HepG2 (cell line): ENCODE measurements at regions not wholly inside any gene's neighbourhood (a gene's known extent, or its start where the extent isn't known, plus 50 kb on each side); places are given as distances from the start of the nearest gene placed in this dataset.

ENCODE experiments used
- CEBPB ChIP-seq: IDR thresholded peaks from 2 replicates; pipeline ENCODE4 v1.6.1; 2011; ENCODE audit warnings: low read depth, low read length, improper control_type of control experiment, borderline replicate concordance
- CENPX ChIP-seq: sonication (generic); formaldehyde crosslinking; IDR thresholded peaks from 2 replicates; pipeline ENCODE4 v1.9.0; 2021; ENCODE audit warnings: mild to moderate bottlenecking, missing genetic modification reagents, moderate library complexity
- FOSL1 ChIP-seq: sonication (generic); formaldehyde crosslinking; IDR thresholded peaks from 2 replicates; pipeline ENCODE4 v1.9.0; 2021; ENCODE audit warnings: missing genetic modification reagents, borderline replicate concordance
- JUNB ChIP-seq: sonication (generic); formaldehyde crosslinking; IDR thresholded peaks from 2 replicates; pipeline ENCODE4 v1.8.0; 2022; ENCODE audit warnings: missing genetic modification reagents, mild to moderate bottlenecking, borderline replicate concordance
- KMT2B ChIP-seq: IDR thresholded peaks from 2 replicates; pipeline ENCODE4 v1.6.1; 2016; ENCODE audit warnings: missing genetic modification reagents, missing compliant biosample characterization
- MED8 ChIP-seq: sonication (generic); formaldehyde crosslinking; IDR thresholded peaks from 2 replicates; pipeline ENCODE4 v1.8.1; 2023; ENCODE audit warnings: mild to moderate bottlenecking, missing genetic modification reagents; ENCODE audit not compliant: insufficient replicate concordance
- NFE2L1 ChIP-seq: sonication (generic); formaldehyde crosslinking; IDR thresholded peaks from 2 replicates; pipeline ENCODE4 v1.4.0; 2020; ENCODE audit warnings: missing genetic modification reagents, mild to moderate bottlenecking, borderline replicate concordance
- PAF1 ChIP-seq: IDR thresholded peaks from 2 replicates; pipeline ENCODE4 v1.6.1; 2016; ENCODE audit warnings: missing genetic modification reagents, missing compliant biosample characterization
- TBX2 ChIP-seq: sonication (generic); formaldehyde crosslinking; IDR thresholded peaks from 2 replicates; pipeline ENCODE4 v1.5.0; 2020; ENCODE audit warnings: missing genetic modification reagents, mild to moderate bottlenecking, borderline replicate concordance
- ZNF441 ChIP-seq: sonication (generic); formaldehyde crosslinking; IDR thresholded peaks from 2 replicates; pipeline ENCODE4 v1.7.0; 2021; ENCODE audit warnings: missing genetic modification reagents, borderline replicate concordance
- ZNF75D ChIP-seq: sonication (generic); formaldehyde crosslinking; IDR thresholded peaks from 2 replicates; pipeline ENCODE4 v1.8.1; 2023; ENCODE audit warnings: missing genetic modification reagents, mild to moderate bottlenecking, borderline replicate concordance
- TF ChIP-seq, protein P1 (sequence below): sonication (generic); formaldehyde crosslinking; IDR thresholded peaks from 2 replicates; pipeline ENCODE4 v1.5.0; 2020; ENCODE audit warnings: missing genetic modification reagents, mild to moderate bottlenecking, borderline replicate concordance
- TF ChIP-seq, protein P2 (sequence below): IDR thresholded peaks from 2 replicates; pipeline ENCODE4 v1.6.1; 2016; ENCODE audit warnings: mild to moderate bottlenecking
- TF ChIP-seq, protein P3 (sequence below): IDR thresholded peaks from 2 replicates; pipeline ENCODE4 v1.6.1; 2016; ENCODE audit warnings: missing compliant biosample characterization, missing genetic modification reagents, borderline replicate concordance
- TF ChIP-seq, protein P4 (sequence below): sonication (generic); formaldehyde crosslinking; IDR thresholded peaks from 2 replicates; pipeline ENCODE4 v1.4.0; 2020; ENCODE audit warnings: missing genetic modification reagents
- TF ChIP-seq, protein P5 (sequence below): sonication (generic); formaldehyde crosslinking; IDR thresholded peaks from 2 replicates; pipeline ENCODE4 v1.5.1; 2020; ENCODE audit warnings: missing genetic modification reagents, mild to moderate bottlenecking, borderline replicate concordance
- TF ChIP-seq, protein P6 (sequence below): sonication (generic); formaldehyde crosslinking; IDR thresholded peaks from 2 replicates; pipeline ENCODE4 v1.4.0; 2020; ENCODE audit warnings: missing genetic modification reagents
- TF ChIP-seq, protein P7 (sequence below): sonication (generic); formaldehyde crosslinking; IDR thresholded peaks from 2 replicates; pipeline ENCODE4 v1.5.0; 2020; ENCODE audit warnings: missing genetic modification reagents

DNA sequence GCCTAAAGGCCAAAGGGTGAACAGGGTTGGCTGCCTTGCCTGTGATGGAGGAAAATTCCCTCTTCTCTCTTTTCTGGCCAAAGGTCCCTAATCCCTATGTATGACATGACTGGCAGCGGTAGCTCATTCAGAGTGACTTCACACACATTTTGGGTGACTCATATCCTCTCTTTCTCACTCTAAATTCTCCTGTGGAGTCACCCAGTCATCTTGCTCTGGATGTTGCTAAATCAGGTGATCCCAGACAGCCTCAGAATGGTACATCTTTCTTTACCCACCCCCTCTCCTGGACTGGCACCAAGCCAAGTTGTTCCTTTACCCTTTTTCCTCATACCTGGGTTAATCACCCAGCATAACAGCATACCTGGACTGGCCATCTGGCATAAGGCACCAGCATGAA, 77.2 kb downstream of the NEURL3 start (continued):
- TF ChIP-seq FOSL1 (peak; percentile 54; the same call in 1 of the 2 replicates), TBX2 (CRISPR knock-in tag) (peak; percentile 16; the same call in 1 of the 2 replicates), NFE2L1 (CRISPR knock-in tag) (no peak), PAF1 (CRISPR knock-in tag) (no peak), CEBPB (peak; percentile 25; the same call in 1 of the 2 replicates), KMT2B (CRISPR knock-in tag) (no peak), CENPX (CRISPR knock-in tag) (no peak), MED8 (CRISPR knock-in tag) (no peak), ZNF75D (no peak), JUNB (0 out of 2 replicates have a peak, but pooled peaks have one; percentile 40), ZNF441 (CRISPR knock-in tag) (no peak)
- TF ChIP-seq, protein P1, sequence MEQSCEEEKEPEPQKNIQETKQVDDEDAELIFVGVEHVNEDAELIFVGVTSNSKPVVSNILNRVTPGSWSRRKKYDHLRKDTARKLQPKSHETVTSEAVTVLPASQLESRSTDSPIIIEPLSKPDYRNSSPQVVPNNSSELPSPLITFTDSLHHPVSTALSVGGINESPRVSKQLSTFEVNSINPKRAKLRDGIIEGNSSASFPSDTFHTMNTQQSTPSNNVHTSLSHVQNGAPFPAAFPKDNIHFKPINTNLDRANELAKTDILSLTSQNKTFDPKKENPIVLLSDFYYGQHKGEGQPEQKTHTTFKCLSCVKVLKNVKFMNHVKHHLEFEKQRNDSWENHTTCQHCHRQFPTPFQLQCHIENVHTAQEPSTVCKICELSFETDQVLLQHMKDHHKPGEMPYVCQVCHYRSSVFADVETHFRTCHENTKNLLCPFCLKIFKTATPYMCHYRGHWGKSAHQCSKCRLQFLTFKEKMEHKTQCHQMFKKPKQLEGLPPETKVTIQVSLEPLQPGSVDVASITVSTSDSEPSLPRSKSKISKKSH (CRISPR knock-in tag) = no peak
- TF ChIP-seq, protein P2, sequence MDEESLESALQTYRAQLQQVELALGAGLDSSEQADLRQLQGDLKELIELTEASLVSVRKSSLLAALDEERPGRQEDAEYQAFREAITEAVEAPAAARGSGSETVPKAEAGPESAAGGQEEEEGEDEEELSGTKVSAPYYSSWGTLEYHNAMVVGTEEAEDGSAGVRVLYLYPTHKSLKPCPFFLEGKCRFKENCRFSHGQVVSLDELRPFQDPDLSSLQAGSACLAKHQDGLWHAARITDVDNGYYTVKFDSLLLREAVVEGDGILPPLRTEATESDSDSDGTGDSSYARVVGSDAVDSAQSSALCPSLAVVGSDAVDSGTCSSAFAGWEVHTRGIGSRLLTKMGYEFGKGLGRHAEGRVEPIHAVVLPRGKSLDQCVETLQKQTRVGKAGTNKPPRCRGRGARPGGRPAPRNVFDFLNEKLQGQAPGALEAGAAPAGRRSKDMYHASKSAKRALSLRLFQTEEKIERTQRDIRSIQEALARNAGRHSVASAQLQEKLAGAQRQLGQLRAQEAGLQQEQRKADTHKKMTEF (CRISPR knock-in tag) = no peak
- TF ChIP-seq, protein P3, sequence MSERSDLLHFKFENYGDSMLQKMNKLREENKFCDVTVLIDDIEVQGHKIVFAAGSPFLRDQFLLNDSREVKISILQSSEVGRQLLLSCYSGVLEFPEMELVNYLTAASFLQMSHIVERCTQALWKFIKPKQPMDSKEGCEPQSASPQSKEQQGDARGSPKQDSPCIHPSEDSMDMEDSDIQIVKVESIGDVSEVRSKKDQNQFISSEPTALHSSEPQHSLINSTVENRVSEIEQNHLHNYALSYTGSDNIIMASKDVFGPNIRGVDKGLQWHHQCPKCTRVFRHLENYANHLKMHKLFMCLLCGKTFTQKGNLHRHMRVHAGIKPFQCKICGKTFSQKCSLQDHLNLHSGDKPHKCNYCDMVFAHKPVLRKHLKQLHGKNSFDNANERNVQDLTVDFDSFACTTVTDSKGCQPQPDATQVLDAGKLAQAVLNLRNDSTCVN (CRISPR knock-in tag) = no peak
- TF ChIP-seq, protein P4, sequence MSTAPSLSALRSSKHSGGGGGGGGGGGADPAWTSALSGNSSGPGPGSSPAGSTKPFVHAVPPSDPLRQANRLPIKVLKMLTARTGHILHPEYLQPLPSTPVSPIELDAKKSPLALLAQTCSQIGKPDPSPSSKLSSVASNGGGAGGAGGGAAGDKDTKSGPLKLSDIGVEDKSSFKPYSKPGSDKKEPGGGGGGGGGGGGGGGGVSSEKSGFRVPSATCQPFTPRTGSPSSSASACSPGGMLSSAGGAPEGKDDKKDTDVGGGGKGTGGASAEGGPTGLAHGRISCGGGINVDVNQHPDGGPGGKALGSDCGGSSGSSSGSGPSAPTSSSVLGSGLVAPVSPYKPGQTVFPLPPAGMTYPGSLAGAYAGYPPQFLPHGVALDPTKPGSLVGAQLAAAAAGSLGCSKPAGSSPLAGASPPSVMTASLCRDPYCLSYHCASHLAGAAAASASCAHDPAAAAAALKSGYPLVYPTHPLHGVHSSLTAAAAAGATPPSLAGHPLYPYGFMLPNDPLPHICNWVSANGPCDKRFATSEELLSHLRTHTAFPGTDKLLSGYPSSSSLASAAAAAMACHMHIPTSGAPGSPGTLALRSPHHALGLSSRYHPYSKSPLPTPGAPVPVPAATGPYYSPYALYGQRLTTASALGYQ (CRISPR knock-in tag) = no peak
- TF ChIP-seq, protein P5, sequence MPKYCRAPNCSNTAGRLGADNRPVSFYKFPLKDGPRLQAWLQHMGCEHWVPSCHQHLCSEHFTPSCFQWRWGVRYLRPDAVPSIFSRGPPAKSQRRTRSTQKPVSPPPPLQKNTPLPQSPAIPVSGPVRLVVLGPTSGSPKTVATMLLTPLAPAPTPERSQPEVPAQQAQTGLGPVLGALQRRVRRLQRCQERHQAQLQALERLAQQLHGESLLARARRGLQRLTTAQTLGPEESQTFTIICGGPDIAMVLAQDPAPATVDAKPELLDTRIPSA (CRISPR knock-in tag) = no peak
- TF ChIP-seq, protein P6, sequence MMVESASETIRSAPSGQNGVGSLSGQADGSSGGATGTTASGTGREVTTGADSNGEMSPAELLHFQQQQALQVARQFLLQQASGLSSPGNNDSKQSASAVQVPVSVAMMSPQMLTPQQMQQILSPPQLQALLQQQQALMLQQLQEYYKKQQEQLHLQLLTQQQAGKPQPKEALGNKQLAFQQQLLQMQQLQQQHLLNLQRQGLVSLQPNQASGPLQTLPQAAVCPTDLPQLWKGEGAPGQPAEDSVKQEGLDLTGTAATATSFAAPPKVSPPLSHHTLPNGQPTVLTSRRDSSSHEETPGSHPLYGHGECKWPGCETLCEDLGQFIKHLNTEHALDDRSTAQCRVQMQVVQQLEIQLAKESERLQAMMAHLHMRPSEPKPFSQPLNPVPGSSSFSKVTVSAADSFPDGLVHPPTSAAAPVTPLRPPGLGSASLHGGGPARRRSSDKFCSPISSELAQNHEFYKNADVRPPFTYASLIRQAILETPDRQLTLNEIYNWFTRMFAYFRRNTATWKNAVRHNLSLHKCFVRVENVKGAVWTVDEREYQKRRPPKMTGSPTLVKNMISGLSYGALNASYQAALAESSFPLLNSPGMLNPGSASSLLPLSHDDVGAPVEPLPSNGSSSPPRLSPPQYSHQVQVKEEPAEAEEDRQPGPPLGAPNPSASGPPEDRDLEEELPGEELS = no peak
- TF ChIP-seq, protein P7, sequence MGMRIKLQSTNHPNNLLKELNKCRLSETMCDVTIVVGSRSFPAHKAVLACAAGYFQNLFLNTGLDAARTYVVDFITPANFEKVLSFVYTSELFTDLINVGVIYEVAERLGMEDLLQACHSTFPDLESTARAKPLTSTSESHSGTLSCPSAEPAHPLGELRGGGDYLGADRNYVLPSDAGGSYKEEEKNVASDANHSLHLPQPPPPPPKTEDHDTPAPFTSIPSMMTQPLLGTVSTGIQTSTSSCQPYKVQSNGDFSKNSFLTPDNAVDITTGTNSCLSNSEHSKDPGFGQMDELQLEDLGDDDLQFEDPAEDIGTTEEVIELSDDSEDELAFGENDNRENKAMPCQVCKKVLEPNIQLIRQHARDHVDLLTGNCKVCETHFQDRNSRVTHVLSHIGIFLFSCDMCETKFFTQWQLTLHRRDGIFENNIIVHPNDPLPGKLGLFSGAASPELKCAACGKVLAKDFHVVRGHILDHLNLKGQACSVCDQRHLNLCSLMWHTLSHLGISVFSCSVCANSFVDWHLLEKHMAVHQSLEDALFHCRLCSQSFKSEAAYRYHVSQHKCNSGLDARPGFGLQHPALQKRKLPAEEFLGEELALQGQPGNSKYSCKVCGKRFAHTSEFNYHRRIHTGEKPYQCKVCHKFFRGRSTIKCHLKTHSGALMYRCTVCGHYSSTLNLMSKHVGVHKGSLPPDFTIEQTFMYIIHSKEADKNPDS (CRISPR knock-in tag) = no peak
